ENCODE measurements at regions not wholly inside any gene's neighbourhood (a gene's known extent, or its start where the extent isn't known, plus 50 kb on each side); places are given as distances from the start of the nearest gene placed in this dataset.

DNA sequence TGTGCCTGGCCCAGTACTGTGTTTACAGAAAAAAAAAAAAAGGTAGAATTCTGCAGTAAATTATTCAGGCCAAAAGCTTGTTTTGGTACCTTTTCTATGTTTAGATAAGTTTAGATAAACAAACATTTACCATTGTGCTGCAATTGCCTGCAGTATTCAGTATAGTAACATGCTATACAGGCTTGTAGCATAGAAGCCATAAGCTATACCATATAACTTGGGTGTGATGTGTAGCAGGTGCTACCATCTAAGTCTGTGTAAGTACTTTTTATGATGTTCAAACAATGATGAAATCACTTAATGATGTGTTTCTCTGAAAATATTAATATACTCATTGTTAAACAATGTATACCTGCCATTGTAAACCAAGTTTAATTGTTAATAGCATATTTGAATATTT lies 241.6 kb upstream of the HS3ST1 start:
- TF ChIP-seq, protein P1, sequence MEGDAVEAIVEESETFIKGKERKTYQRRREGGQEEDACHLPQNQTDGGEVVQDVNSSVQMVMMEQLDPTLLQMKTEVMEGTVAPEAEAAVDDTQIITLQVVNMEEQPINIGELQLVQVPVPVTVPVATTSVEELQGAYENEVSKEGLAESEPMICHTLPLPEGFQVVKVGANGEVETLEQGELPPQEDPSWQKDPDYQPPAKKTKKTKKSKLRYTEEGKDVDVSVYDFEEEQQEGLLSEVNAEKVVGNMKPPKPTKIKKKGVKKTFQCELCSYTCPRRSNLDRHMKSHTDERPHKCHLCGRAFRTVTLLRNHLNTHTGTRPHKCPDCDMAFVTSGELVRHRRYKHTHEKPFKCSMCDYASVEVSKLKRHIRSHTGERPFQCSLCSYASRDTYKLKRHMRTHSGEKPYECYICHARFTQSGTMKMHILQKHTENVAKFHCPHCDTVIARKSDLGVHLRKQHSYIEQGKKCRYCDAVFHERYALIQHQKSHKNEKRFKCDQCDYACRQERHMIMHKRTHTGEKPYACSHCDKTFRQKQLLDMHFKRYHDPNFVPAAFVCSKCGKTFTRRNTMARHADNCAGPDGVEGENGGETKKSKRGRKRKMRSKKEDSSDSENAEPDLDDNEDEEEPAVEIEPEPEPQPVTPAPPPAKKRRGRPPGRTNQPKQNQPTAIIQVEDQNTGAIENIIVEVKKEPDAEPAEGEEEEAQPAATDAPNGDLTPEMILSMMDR (IDR thresholded peaks at IDR 0.05), result no peak
- TF ChIP-seq EZH2 (IDR thresholded peaks at IDR 0.05; ENCODE audit: borderline replicate concordance, insufficient read depth, low read depth, low read length, poor library complexity, severe bottlenecking), result no peak

Data from B cell (primary cell).